HCT116 (cell line): ENCODE measurements at regions not wholly inside any gene's neighbourhood (a gene's known extent, or its start where the extent isn't known, plus 50 kb on each side); places are given as distances from the start of the nearest gene placed in this dataset.

Source experiments
- ATAC-seq: fragments of 200-7000 bp; cut with Tn5 transposase; 2 replicates; pipeline ENCODE4 v1.9.1; 2020; ENCODE audit warnings: mild to moderate bottlenecking, moderate library complexity
- BruUV-seq: library from RNA; stranded (reverse); fragments of 400-500 nt; replicated peaks from 2 replicates; lab custom pipeline; 2021; lab: Mats Ljungman, UMichigan
- CTCF ChIA-PET: fragments of 300-600 bp; sonication (Branson Sonifier 250); formaldehyde crosslinking; loops from one replicate; lab custom pipeline; 2021; ENCODE audit warnings: antibody characterized with exemption; lab: Charles Lee
- POLR2A ChIA-PET: fragments of 300-600, 350-600 bp; sonication (Branson Sonifier 250); formaldehyde crosslinking; loops from one replicate; lab custom pipeline; 2021; ENCODE audit warnings: antibody characterized with exemption; lab: Charles Lee
- RAD21 ChIA-PET, 2 experiments: fragments of 300-600 bp; sonication (Branson Sonifier 250); formaldehyde crosslinking; loops; one replicate each; lab custom pipeline; 2023; ENCODE audit warnings: low total read pairs in 2 of 2; ENCODE audit not compliant: uncharacterized antibody in 2 of 2, unreplicated experiment in 2 of 2, low non-redundant PET in 1 of 2; lab: Charles Lee
- DNase-seq: peaks from one replicate; pipeline ENCODE4 v3.0.0-alpha.2; 2010; ENCODE audit warnings: low read depth, low spot score
- H2AFZ ChIP-seq: fragments of 200-600 bp; shearing (Covaris generic), sonication (generic); 2 replicates; pipeline ENCODE4 v1.6.1; 2017; ENCODE audit warnings: low read depth, mixed run types, mixed read lengths, antibody characterized with exemption, low read length; ENCODE audit not compliant: poor library complexity, severe bottlenecking
- H3K27ac ChIP-seq: 2 replicates; pipeline ENCODE4 v1.5.1; 2012; ENCODE audit warnings: low read depth, low read length
- H3K27me3 ChIP-seq: fragments of 200-600 bp; sonication (generic); 2 replicates; pipeline ENCODE4 v1.6.1; 2016; ENCODE audit warnings: mixed run types, low read length, mixed read lengths; ENCODE audit not compliant: insufficient read depth
- H3K36me3 ChIP-seq, 2 experiments: fragments of 200-500 bp in 1 of 2; fragments of 200-600 bp in 1 of 2; sonication (Bioruptor generic) in 1 of 2; sonication (generic) in 1 of 2; 2 replicates each; pipeline versions ENCODE4 v1.5.1 to v1.6.1; 2014 to 2016; ENCODE audit warnings: low read length in 2 of 2, inconsistent platforms in 1 of 2, mixed read lengths in 1 of 2, mixed run types in 1 of 2; ENCODE audit not compliant: insufficient read depth in 2 of 2, control insufficient read depth in 1 of 2
- H3K4me1 ChIP-seq, 2 experiments: fragments of 200-600 bp in 1 of 2; sonication (generic) in 1 of 2; 2 replicates each; pipeline versions ENCODE4 v1.5.1 to v1.6.1; 2012 to 2017; ENCODE audit warnings: low read length in 2 of 2, inconsistent platforms in 1 of 2, mild to moderate bottlenecking in 1 of 2, mixed read lengths in 1 of 2, mixed run types in 1 of 2, moderate library complexity in 1 of 2; ENCODE audit not compliant: insufficient read depth in 2 of 2, control insufficient read depth in 1 of 2
- H3K4me2 ChIP-seq: fragments of 200-600 bp; sonication (generic); 2 replicates; pipeline ENCODE4 v1.6.1; 2017; ENCODE audit warnings: mixed run types, low read length, mixed read lengths
- H3K4me3 ChIP-seq, 2 experiments: fragments of 200-600 bp in 1 of 2; sonication (generic) in 1 of 2; replicated peaks in 1 of 2; 2 replicates each; pipeline ENCODE4 v1.5.1; 2011 to 2016; ENCODE audit warnings: low read length in 2 of 2, control low read depth in 1 of 2, low read depth in 1 of 2, mild to moderate bottlenecking in 1 of 2, mixed read lengths in 1 of 2, mixed run types in 1 of 2
- H3K79me2 ChIP-seq: fragments of 200-600 bp; sonication (generic); 2 replicates; pipeline ENCODE4 v1.6.1; 2017; ENCODE audit warnings: mild to moderate bottlenecking, mixed run types, low read length, moderate library complexity, mixed read lengths; ENCODE audit not compliant: insufficient read depth
- H3K9ac ChIP-seq: fragments of 200-600 bp; sonication (generic); 2 replicates; pipeline ENCODE4 v1.6.1; 2016; ENCODE audit warnings: low read length, mixed read lengths
- H3K9me2 ChIP-seq: fragments of 200-600 bp; sonication (generic), shearing (Covaris generic); 2 replicates; pipeline ENCODE4 v1.6.1; 2017; ENCODE audit warnings: mixed run types, mild to moderate bottlenecking, moderate library complexity; ENCODE audit not compliant: insufficient read depth
- H3K9me3 ChIP-seq, 2 experiments: fragments of 200-500 bp in 1 of 2; fragments of 200-600 bp in 1 of 2; sonication (Bioruptor generic) in 1 of 2; sonication (generic) in 1 of 2; 2 replicates each; pipeline ENCODE4 v1.6.1; 2014 to 2017; ENCODE audit warnings: low read length in 2 of 2, mixed read lengths in 2 of 2, inconsistent platforms in 1 of 2, low read depth in 1 of 2, mild to moderate bottlenecking in 1 of 2, mixed run types in 1 of 2, moderate library complexity in 1 of 2; ENCODE audit not compliant: control insufficient read depth in 1 of 2, insufficient read depth in 1 of 2
- H4K20me1 ChIP-seq: fragments of 200-600 bp; sonication (generic), shearing (Covaris generic); 2 replicates; pipeline ENCODE4 v1.6.1; 2017; ENCODE audit warnings: mixed run types, mild to moderate bottlenecking, moderate library complexity; ENCODE audit not compliant: insufficient read depth
- CEBPB ChIP-seq: IDR thresholded peaks from 2 replicates; pipeline ENCODE4 v1.6.1; 2012; ENCODE audit warnings: low read depth
- EZH2 ChIP-seq: fragments of 200-600 bp; sonication (generic); IDR thresholded peaks from 2 replicates; pipeline ENCODE4 v1.6.1; 2017; ENCODE audit warnings: antibody characterized with exemption, mixed run types
- FOSL1 ChIP-seq: IDR thresholded peaks from 2 replicates; pipeline ENCODE4 v1.6.1; 2012; ENCODE audit warnings: low read depth
- RAD21 ChIP-seq: IDR thresholded peaks from 2 replicates; pipeline ENCODE4 v1.6.1; 2012; ENCODE audit warnings: low read depth, mild to moderate bottlenecking
- SIN3A ChIP-seq: IDR thresholded peaks from 2 replicates; pipeline ENCODE4 v1.6.1; 2012; ENCODE audit warnings: low read depth
- SP1 ChIP-seq: IDR thresholded peaks from 2 replicates; pipeline ENCODE4 v1.6.1; 2012; ENCODE audit warnings: low read depth
- SRF ChIP-seq: IDR thresholded peaks from 2 replicates; pipeline ENCODE4 v1.6.1; 2012; ENCODE audit warnings: low read depth
- TCF7L2 ChIP-seq: IDR thresholded peaks from 2 replicates; pipeline ENCODE4 v1.7.0; 2011; ENCODE audit warnings: borderline replicate concordance, inconsistent platforms; ENCODE audit not compliant: insufficient read depth, insufficient read length; ENCODE audit errors: extremely low read depth
- YY1 ChIP-seq: IDR thresholded peaks from 2 replicates; pipeline ENCODE4 v1.6.1; 2011; ENCODE audit warnings: low read length, low read depth, moderate library complexity, mild to moderate bottlenecking; ENCODE audit not compliant: insufficient replicate concordance; ENCODE audit errors: extremely low read depth
- ZFX ChIP-seq: fragments of 450-650 bp; IDR thresholded peaks from 2 replicates; pipeline ENCODE4 v1.6.1; 2017
- intact Hi-C: fragments of 100-400 bp; cut with micrococcal nuclease; formaldehyde crosslinking; loops from 2 replicates; pipeline ENCODE4 v1.10.0; 2022
- TF ChIP-seq, protein P1 (sequence below): IDR thresholded peaks from 2 replicates; pipeline ENCODE4 v1.6.1; 2012
- TF ChIP-seq, protein P2 (sequence below): IDR thresholded peaks from 2 replicates; pipeline ENCODE4 v1.6.1; 2011; ENCODE audit warnings: mild to moderate bottlenecking, low read length, moderate library complexity; ENCODE audit not compliant: insufficient replicate concordance; ENCODE audit errors: extremely low read depth
- TF ChIP-seq, protein P3 (sequence below): IDR thresholded peaks from 2 replicates; pipeline ENCODE4 v1.6.1; 2012

DNA sequence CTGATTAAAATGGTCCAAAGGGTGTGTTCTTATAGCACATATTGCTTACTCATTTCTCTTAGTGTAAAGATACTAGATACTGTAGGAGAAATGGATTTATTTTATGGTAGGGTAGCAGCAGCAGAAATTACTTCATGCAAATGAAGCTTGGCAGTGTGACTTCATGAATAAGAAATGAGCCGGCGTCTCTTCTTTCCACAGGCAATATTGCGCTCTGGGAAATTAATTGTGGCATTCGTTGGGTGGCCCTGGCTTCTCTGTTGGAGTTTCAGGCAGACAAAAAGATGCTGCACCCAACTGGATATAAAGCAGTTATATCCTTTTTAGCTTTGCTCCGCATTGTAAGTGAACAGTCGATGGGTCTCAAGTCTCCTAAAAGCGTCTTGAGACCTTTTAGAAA, 211.0 kb upstream of the NAV2 start:
- Histone ChIP-seq H3K9me2 (no peaks in the 10 kb centered on the region), H3K79me2 (no peaks in the 10 kb centered on the region), H3K27ac (no peak overlapping the region), H3K27me3 (peaks cover 54% of the 10 kb centered on the region), H4K20me1 (no peaks in the 10 kb centered on the region), H2AFZ (no peak overlapping the region), H3K9ac (no peak overlapping the region), H3K4me2 (no peak overlapping the region), H3K4me3 (no peak overlapping the region), H3K4me1 (no peaks in the 10 kb centered on the region), H3K36me3 (no peaks in the 10 kb centered on the region), H3K9me3 (no peaks in the 10 kb centered on the region)
- intact Hi-C loops: no loop called here
- ATAC-seq (no peak), DNase-seq (no peak)
- BruUV-seq: no TSS peak
- RAD21 ChIA-PET: no interaction called here
- CTCF ChIA-PET: no interaction called here
- no peak for TF ChIP-seq SP1
- TF ChIP-seq, protein P1, sequence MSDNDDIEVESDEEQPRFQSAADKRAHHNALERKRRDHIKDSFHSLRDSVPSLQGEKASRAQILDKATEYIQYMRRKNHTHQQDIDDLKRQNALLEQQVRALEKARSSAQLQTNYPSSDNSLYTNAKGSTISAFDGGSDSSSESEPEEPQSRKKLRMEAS: no peak
- TF ChIP-seq SRF: no peak
- TF ChIP-seq, protein P2, sequence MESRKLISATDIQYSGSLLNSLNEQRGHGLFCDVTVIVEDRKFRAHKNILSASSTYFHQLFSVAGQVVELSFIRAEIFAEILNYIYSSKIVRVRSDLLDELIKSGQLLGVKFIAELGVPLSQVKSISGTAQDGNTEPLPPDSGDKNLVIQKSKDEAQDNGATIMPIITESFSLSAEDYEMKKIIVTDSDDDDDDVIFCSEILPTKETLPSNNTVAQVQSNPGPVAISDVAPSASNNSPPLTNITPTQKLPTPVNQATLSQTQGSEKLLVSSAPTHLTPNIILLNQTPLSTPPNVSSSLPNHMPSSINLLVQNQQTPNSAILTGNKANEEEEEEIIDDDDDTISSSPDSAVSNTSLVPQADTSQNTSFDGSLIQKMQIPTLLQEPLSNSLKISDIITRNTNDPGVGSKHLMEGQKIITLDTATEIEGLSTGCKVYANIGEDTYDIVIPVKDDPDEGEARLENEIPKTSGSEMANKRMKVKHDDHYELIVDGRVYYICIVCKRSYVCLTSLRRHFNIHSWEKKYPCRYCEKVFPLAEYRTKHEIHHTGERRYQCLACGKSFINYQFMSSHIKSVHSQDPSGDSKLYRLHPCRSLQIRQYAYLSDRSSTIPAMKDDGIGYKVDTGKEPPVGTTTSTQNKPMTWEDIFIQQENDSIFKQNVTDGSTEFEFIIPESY: no peak
- TF ChIP-seq EZH2: no peak
- TF ChIP-seq FOSL1: no peak
- POLR2A ChIA-PET: no interaction called here

DNA sequence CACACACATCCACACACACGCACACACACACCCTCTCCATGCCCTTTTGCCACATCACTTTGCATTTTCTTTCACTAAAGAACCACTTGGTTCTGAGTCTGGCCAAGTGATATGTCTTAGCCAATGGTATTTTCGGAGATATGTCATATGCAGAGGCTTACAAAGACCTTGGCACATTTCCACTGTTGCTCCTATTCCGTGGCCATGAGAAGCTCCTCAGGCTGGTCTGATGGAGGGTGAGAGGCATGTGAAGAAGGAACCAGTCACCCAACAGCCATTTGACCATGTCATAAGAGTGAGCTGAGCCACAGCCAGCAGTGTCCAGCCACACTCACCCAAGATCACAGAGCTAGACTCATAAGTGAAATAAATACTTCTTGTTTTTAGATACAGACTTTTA, 212.6 kb upstream of the NAV2 start:
- Histone ChIP-seq H3K9me3 (no peaks in the 10 kb centered on the region), H3K27me3 (peaks cover 57% of the 10 kb centered on the region), H3K36me3 (no peaks in the 10 kb centered on the region), H3K9ac (no peak overlapping the region), H3K79me2 (no peaks in the 10 kb centered on the region), H3K4me1 (no peaks in the 10 kb centered on the region), H2AFZ (no peak overlapping the region), H3K4me2 (no peak overlapping the region), H3K4me3 (no peak overlapping the region), H4K20me1 (no peaks in the 10 kb centered on the region), H3K27ac (no peak overlapping the region), H3K9me2 (no peaks in the 10 kb centered on the region)
- ChIA-PET POLR2A (no interaction called here), RAD21 (no interaction called here), CTCF (no interaction called here)
- intact Hi-C loops: no loop called here
- ATAC-seq (no peak), DNase-seq (no peak)
- BruUV-seq: no TSS peak
- TF ChIP-seq FOSL1: no peak
- TF ChIP-seq, protein P2: no peak
- no peak for TF ChIP-seq SP1
- no peak for TF ChIP-seq SIN3A
- TF ChIP-seq SRF: no peak
- no peak for TF ChIP-seq CEBPB
- no peak for TF ChIP-seq RAD21
- no peak for TF ChIP-seq TCF7L2
- TF ChIP-seq, protein P3, sequence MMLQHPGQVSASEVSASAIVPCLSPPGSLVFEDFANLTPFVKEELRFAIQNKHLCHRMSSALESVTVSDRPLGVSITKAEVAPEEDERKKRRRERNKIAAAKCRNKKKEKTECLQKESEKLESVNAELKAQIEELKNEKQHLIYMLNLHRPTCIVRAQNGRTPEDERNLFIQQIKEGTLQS: no peak
- no peak for TF ChIP-seq ZFX
- TF ChIP-seq, protein P1: no peak
- no peak for TF ChIP-seq YY1
